CD14-positive monocyte (primary cell): ENCODE measurements at regions not wholly inside any gene's neighbourhood (a gene's known extent, or its start where the extent isn't known, plus 50 kb on each side); places are given as distances from the start of the nearest gene placed in this dataset.
A peak's percentile ranks its signal among the peaks of the same experiment; 100 is the strongest.

ENCODE experiments used
- DNase-seq, 3 donors: peaks; one replicate each; pipeline ENCODE4 v3.0.0-alpha.2; 2011 to 2022
- H2AFZ ChIP-seq: 2 replicates; pipeline ENCODE4 v1.6.0; 2012; ENCODE audit warnings: mild to moderate bottlenecking, low read depth, low read length, inconsistent platforms; ENCODE audit not compliant: insufficient read depth, poor library complexity, severe bottlenecking
- H3K27ac ChIP-seq, 2 donors: 1 replicate in 1 of 2; 2 replicates in 1 of 2; pipeline ENCODE4 v1.5.1; 2012 to 2013; ENCODE audit warnings: low read length in 2 of 2, control low read depth in 1 of 2, inconsistent platforms in 1 of 2, low read depth in 1 of 2, mild to moderate bottlenecking in 1 of 2
- H3K27me3 ChIP-seq, 2 donors: one replicate each; pipeline versions ENCODE4 v1.6.0 to v1.6.1; 2011 to 2013; ENCODE audit warnings: low read length in 2 of 2; ENCODE audit not compliant: control insufficient read depth in 2 of 2, insufficient read depth in 2 of 2
- H3K36me3 ChIP-seq, 2 donors: replicated peaks in 1 of 2; 1 replicate in 1 of 2; 2 replicates in 1 of 2; pipeline versions ENCODE4 v1.5.1 to v1.6.1; 2012 to 2013; ENCODE audit warnings: low read length in 2 of 2, control low read depth in 1 of 2, inconsistent platforms in 1 of 2, mild to moderate bottlenecking in 1 of 2; ENCODE audit not compliant: insufficient read depth in 2 of 2, control insufficient read depth in 1 of 2
- H3K4me1 ChIP-seq, 2 donors: 1 replicate in 1 of 2; 2 replicates in 1 of 2; pipeline versions ENCODE4 v1.5.1 to v1.6.1; 2012 to 2013; ENCODE audit warnings: low read length in 2 of 2, control low read depth in 1 of 2, inconsistent platforms in 1 of 2, mild to moderate bottlenecking in 1 of 2, moderate library complexity in 1 of 2; ENCODE audit not compliant: insufficient read depth in 2 of 2, control insufficient read depth in 1 of 2
- H3K4me2 ChIP-seq: replicated peaks from 2 replicates; pipeline ENCODE3; 2012; ENCODE audit warnings: low read length, moderate library complexity, mild to moderate bottlenecking; ENCODE audit not compliant: poor library complexity, severe bottlenecking; ENCODE audit errors: extremely low read depth
- H3K4me3 ChIP-seq, 3 experiments: fragments of 200-600 bp in 1 of 3; sonication (generic) in 1 of 3; replicated peaks in 1 of 3; 1 replicate in 2 of 3; 2 replicates in 1 of 3; pipeline ENCODE4 v1.5.1; 2011 to 2013; ENCODE audit warnings: low read length in 3 of 3, mild to moderate bottlenecking in 3 of 3, control low read depth in 2 of 3, low read depth in 2 of 3, inconsistent platforms in 1 of 3, moderate library complexity in 1 of 3
- H3K79me2 ChIP-seq: 2 replicates; pipeline ENCODE4 v1.6.0; 2012; ENCODE audit warnings: mild to moderate bottlenecking, control low read depth, inconsistent platforms, low read length, moderate library complexity; ENCODE audit not compliant: insufficient read depth
- H3K9ac ChIP-seq: 2 replicates; pipeline ENCODE4 v1.6.0; 2017; ENCODE audit warnings: low read length, mild to moderate bottlenecking; ENCODE audit not compliant: insufficient read depth, poor library complexity, severe bottlenecking
- H3K9me3 ChIP-seq, 2 donors: replicated peaks in 1 of 2; 1 replicate in 1 of 2; 2 replicates in 1 of 2; pipeline versions ENCODE4 v1.5.1 to v1.6.1; 2012 to 2013; ENCODE audit warnings: low read length in 2 of 2, control low read depth in 1 of 2; ENCODE audit not compliant: control insufficient read depth in 1 of 2, insufficient read depth in 1 of 2
- H4K20me1 ChIP-seq: 2 replicates; pipeline ENCODE4 v1.6.0; 2012; ENCODE audit warnings: mild to moderate bottlenecking, low read length, control low read depth, moderate library complexity; ENCODE audit not compliant: insufficient read depth
- H3K27ac Mint-ChIP-seq, 7 donors: one replicate each; pipeline ENCODE4 v1.8.0; 2020; ENCODE audit warnings: mild to moderate bottlenecking in 7 of 7, mixed read lengths in 7 of 7, moderate library complexity in 6 of 7, inconsistent platforms in 2 of 7
- H3K27me3 Mint-ChIP-seq, 3 donors: one replicate each; pipeline ENCODE4 v1.8.0; 2021 to 2022; ENCODE audit warnings: low read depth in 3 of 3, mild to moderate bottlenecking in 3 of 3, mixed read lengths in 3 of 3, moderate library complexity in 3 of 3, inconsistent platforms in 1 of 3
- H3K36me3 Mint-ChIP-seq, 2 donors: one replicate each; pipeline ENCODE4 v1.8.0; 2020; ENCODE audit warnings: mixed read lengths in 2 of 2, inconsistent platforms in 1 of 2, mild to moderate bottlenecking in 1 of 2
- H3K4me1 Mint-ChIP-seq: one replicate; pipeline ENCODE4 v1.8.0; 2020; ENCODE audit warnings: mild to moderate bottlenecking, mixed read lengths
- H3K4me3 Mint-ChIP-seq, 2 donors: one replicate each; pipeline ENCODE4 v1.8.0; 2020; ENCODE audit warnings: mild to moderate bottlenecking in 2 of 2, mixed read lengths in 2 of 2, moderate library complexity in 1 of 2
- H3K9me3 Mint-ChIP-seq, 7 donors: one replicate each; pipeline ENCODE4 v1.8.0; 2020 to 2022; ENCODE audit warnings: mixed read lengths in 7 of 7, mild to moderate bottlenecking in 6 of 7, moderate library complexity in 6 of 7, inconsistent platforms in 2 of 7
- CTCF ChIP-seq: fragments of 200-600 bp; IDR thresholded peaks from one replicate; pipeline ENCODE4 v1.8.0; 2022; ENCODE audit warnings: antibody characterized with exemption, mild to moderate bottlenecking
- WGBS: methylation state at CpG from one replicate; pipeline ENCODE4 v1.1.5; 2013; ENCODE audit warnings: missing lambda C conversion rate; ENCODE audit not compliant: insufficient coverage; 5-methylcytosine and 5-hydroxymethylcytosine counted together
- intact Hi-C, 2 donors: fragments of 100-400 bp; cut with micrococcal nuclease; formaldehyde crosslinking; loops; one replicate each; pipeline versions ENCODE4 v1.15.0 to v1.15.1; 2023

- no peak overlapping the region for H3K4me3 ChIP-seq
- no peaks in the 10 kb centered on the region for H3K27me3 ChIP-seq
- H4K20me1 ChIP-seq = no peaks in the 10 kb centered on the region
- Mint-ChIP-seq H3K4me3 (no peak overlapping the region), H3K9me3 (no peaks in the 10 kb centered on the region), H3K36me3 (no peaks in the 10 kb centered on the region), H3K4me1 (peaks cover 16% of the 10 kb centered on the region), H3K27ac (no peak overlapping the region), H3K27me3 (peaks cover 0 to 5% (median 3%) of the 10 kb centered on the region in 3 donors)
- H3K79me2 ChIP-seq = no peaks in the 10 kb centered on the region
- no peak for TF ChIP-seq CTCF
- H3K36me3 ChIP-seq = no peaks in the 10 kb centered on the region
- DNase-seq = no peak
- no peaks in the 10 kb centered on the region for H3K9me3 ChIP-seq
- H3K27ac ChIP-seq = no peak overlapping the region
- H3K9ac ChIP-seq = no peak overlapping the region
- H2AFZ ChIP-seq = no peak overlapping the region
- no peak overlapping the region for H3K4me2 ChIP-seq
- intact Hi-C loops = no loop called here
- 98% methylated on average over 5 of the region's 10 CpGs for WGBS
- peaks cover 16 to 20% of the 10 kb centered on the region in 2 donors for H3K4me1 ChIP-seq
Observed at GRCh38 chr15:66961901-66962300, 103.5 kb upstream of the SMAD3 start.

GRCh38 chr15:66962522-66962921 lies 102.9 kb upstream of the SMAD3 start:
- Histone ChIP-seq H3K79me2 (no peaks in the 10 kb centered on the region), H3K27ac (no peak overlapping the region), H3K4me2 (no peak overlapping the region), H3K4me1 (peaks cover 9 to 13% of the 10 kb centered on the region in 2 donors), H3K9me3 (no peaks in the 10 kb centered on the region), H3K9ac (no peak overlapping the region), H2AFZ (no peak overlapping the region), H3K36me3 (no peaks in the 10 kb centered on the region), H3K27me3 (no peaks in the 10 kb centered on the region), H4K20me1 (no peaks in the 10 kb centered on the region), H3K4me3 (no peak overlapping the region)
- DNase-seq = no peak
- TF ChIP-seq CTCF = no peak
- Mint-ChIP-seq H3K4me1 (peaks cover 10% of the 10 kb centered on the region), H3K27me3 (peaks cover 0 to 4% (median 3%) of the 10 kb centered on the region in 3 donors), H3K4me3 (no peak overlapping the region), H3K9me3 (no peaks in the 10 kb centered on the region), H3K27ac (peak overlapping the region in 1 of 7 donors; percentile 33), H3K36me3 (no peaks in the 10 kb centered on the region)
- 100% methylated on average over 1 of the region's 1 CpG for WGBS
- intact Hi-C loops = no loop called here
